GM19438 (cell line): ENCODE measurements at regions not wholly inside any gene's neighbourhood (a gene's known extent, or its start where the extent isn't known, plus 50 kb on each side); places are given as distances from the start of the nearest gene placed in this dataset.
"Not testable (repeated sequence)": the region's sequence is repeated elsewhere in the genome, so short reads cannot be mapped to it uniquely, and the experiment has no call there.

Source experiments
- ATAC-seq: cut with Tn5 transposase; IDR thresholded peaks from one replicate; pipeline ENCODE4 v1.9.1; 2021; ENCODE audit warnings: low read depth; ENCODE audit not compliant: unreplicated experiment

DNA sequence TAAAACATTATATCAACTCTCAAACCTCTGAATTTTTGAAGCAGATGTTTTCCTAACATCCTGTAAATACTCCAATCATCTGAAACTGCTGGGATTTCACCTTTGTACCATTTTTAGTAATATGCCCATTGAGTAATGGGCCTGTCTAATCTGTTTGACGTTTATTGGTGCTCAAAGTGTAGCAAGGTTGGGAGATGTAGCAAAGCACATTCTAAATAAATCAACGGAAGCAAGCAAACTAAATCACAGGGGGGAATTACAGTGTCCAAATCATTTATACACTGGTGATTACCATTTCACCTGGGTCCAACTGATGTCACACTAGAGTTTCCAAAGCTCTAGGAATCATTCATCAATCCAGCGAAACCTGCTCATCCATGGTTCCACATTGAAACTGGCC is 518.7 kb upstream of the TBL1XR1 start:
- no peak for ATAC-seq

DNA sequence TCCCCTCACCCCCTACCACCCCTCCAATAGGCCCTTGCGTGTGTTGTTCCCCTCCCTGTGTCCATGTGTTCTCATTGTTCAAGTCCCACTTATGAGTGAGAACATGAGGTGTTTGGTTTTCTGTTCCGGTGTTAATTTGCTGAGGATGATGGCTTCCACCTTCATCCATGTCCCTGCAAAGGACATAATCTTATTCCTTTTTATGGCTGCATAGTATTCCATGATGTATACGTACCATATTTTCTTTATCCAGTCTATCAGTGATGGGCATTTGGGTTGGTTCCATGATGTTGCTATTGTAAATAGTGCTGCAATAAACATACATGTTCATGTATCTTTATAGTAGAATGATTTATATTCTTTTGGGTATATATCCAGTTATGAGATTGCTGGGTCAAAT is 523.6 kb upstream of the TBL1XR1 start:
- not testable (repeated sequence) for ATAC-seq

DNA sequence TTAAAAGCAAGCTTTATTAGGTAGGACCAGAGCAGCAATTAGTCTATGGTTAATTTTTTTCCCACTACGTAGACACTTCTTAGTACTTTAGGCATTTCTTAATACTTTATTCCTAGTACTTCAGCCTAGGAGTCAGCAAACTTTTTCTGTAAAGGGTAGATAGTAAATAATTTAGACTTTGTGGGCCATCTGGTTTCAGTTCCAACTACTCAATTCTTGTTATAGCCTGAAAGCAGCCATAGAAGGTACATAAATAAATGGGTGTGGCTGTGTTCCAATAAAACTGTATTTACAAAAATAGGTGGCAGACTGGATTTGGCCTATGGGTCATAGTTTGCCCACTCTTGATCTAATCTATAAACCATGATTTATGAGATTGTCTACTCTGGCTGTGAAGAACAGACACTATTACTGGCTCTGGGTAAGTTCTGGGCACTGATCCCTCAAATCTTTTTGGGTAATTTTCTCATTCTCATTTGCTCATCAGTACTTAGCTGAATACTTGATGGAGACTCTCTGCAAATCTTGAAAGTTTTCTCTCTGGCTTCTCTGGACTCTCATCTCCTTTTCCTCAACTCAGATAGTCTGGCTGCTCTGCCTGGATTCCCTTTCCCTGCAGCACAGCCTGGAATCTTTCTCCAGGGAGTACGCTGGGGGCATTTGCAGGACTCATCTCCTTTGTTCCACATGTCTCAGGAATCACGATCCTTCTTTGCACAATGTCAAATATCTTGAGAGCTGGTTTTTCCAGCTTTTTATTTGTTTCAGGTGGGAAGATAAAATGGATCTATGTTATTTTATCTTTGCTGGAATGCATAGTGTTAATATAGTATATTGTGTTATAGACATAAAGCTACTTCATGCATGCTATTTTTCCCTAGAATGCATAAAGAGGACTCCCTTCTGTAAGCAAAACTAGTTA is 524.8 kb upstream of the TBL1XR1 start:
- ATAC-seq: no peak

DNA sequence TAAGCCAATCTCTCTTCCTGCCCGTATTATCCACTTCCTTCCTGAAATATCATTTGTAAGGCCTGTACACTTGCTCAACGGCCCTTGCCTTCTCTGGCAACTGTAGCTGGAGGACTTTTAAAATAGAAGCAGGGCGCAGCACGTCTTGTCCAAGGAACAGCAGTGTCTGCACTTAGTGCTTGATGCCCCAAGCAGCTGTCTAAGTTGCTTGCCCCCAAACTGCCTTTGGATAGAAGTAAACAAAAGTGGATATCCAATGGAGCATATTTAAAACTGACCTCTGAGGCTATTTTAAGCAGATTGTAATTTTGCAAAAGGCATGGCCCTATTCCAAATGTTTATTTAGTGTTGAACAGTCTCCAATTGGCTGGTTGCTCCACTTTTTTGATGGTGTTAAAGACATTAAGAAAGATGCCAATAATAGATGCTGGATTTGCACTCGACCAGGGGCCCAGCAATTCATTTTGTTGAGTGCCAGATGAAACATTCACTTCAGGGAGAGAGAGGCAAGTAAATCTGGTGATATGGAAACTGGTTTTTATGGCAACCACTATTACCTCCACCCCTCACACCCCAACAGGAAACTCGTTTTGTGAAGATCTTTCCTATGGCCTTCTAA is 526.8 kb upstream of the TBL1XR1 start:
- no peak for ATAC-seq

DNA sequence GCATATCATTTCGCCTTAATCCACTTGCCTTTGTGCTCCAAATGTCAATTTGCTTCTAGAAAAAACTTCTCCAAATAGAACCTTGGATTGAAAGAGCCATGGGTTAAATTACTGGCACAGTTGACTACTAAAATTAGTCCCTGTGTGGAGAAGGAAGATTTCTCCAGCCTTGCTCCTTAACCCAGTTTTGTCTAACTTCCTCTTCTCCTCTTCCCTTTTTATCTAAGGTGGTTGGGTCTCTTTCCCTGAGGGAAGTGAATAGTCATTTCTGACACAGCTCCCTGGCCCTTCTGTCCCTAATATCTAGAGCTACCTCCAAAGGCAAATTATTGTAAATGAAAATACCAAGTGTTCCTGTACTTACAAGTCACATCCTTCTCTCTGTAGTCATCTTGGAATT is 527.9 kb upstream of the TBL1XR1 start:
- no peak for ATAC-seq

- ATAC-seq: no peak
Observed at GRCh38 chr3:177726807-177727206, 529.5 kb upstream of the TBL1XR1 start.

GRCh38 chr3:177729956-177730681 is 532.8 kb upstream of the TBL1XR1 start:
- ATAC-seq: no peak

GRCh38 chr3:177730814-177731213 is 533.5 kb upstream of the TBL1XR1 start:
- ATAC-seq: no peak

GRCh38 chr3:177731644-177732268 is 534.5 kb upstream of the TBL1XR1 start:
- ATAC-seq: no peak

DNA sequence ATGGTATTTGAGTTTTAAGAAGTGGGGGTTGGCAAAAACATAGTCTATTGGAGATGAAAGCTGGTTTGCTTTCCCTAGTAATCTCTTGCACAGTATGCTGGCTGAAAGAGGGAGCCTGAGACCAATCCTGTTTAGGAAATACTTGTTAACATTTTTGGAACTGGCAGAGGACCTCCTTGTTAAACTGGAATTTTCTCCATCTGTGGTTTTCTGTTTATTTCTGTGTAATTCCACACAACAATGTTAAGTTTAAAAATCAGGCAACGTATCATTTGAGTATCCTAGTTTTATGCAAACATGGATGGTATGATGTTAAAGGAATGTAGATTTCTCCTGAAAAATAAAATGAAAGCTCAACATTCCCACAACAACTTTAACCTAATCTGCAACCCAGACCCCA is 536.0 kb upstream of the TBL1XR1 start:
- no peak for ATAC-seq

DNA sequence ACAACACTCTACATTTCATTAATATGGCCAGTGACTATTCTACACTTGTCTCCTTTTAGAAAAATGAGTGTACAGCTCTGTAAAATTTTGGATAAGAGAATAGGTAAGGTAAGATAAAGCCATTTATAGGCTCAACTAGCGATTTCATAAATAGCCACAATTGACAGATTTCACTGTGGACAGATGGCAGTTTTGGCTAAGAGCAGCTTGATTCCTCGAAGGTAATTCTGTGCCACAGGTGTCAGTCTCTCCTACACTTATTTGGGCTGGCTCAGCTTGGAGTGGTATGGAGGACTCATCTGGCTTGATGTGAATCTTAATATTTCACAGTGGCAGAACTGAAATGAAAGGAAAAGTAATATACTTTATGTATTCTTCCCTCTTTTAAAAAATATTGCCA is 536.7 kb upstream of the TBL1XR1 start:
- no peak for ATAC-seq

DNA sequence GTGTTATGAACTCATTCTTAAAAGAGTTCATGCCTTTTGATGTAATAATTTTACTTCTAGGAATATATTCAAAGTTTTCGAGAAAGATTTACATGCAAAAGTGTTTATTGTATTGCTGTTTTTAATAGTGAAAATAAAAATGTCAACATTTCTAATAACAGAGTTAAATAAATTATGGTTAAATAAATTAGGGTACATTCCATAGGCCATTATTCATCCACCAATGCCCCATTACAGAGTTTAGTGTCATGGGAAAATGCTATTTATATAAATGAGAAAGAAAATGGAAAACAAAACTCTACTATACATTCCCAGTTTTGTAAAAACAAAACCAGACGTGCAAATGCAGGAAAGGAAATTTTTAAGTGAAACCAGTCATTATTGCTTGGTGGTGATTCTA is 538.1 kb upstream of the TBL1XR1 start:
- no peak for ATAC-seq

DNA sequence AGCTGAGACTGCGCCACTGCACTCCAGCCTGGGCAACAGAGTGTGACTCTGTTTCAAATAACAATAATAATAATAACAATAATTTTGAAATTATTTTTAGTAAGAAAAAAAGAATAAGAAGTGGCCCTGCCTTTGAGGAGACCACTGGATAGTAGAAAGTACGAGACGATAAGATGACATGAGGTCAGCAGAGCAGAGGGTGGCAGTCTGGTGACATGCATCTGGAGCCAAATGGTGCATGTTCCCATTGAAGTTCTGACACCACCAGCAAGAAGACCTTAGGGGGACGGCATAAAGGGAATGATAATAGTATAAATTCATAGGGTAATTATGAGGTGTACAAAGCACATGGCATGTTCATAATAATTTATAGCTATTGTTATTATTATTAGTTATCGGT is 542.2 kb upstream of the TBL1XR1 start:
- ATAC-seq: no peak

DNA sequence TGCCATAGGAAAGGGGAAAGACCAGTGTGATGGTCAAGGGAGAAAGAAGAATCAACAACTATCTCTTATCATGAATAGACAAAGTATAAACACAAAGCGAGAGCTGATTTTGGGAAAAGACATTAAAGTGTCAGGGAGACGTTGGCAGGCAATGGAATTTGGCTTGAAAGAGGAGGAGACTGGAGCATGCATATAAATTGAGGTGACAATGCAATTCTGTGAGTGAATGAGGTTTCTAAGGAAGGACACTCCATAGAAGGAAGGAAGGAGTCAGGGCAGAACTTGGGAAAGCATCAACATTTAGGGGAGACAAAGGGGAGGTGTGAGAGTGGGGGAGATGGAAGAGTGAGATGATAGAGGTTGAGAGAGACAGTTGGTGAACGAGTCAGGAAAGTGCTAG is 543.0 kb upstream of the TBL1XR1 start:
- ATAC-seq: no peak

DNA sequence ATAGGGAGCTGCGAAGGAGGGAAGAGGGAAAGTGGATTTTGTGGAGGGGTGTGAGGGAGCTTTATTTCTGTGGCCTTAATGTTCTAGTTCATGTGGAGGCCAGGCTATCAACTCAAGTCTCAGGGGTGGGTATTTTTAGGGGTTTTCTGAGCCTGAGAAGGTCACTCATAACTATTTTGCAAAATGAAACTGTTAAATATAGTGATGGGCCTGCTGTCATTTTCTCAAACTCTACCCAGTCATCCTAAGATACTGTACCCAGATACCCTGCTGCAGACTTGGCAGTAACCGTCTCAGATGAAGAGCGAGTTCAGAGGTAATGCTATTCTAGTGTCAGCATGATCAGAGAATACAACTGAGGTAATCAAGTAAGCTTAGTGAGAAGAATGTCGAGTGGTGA is 545.0 kb upstream of the TBL1XR1 start:
- no peak for ATAC-seq

- no peak for ATAC-seq
Observed at GRCh38 chr3:177743173-177743890, 546.0 kb upstream of the TBL1XR1 start.

GRCh38 chr3:177744873-177745606 is 547.8 kb upstream of the TBL1XR1 start:
- ATAC-seq: no peak

DNA sequence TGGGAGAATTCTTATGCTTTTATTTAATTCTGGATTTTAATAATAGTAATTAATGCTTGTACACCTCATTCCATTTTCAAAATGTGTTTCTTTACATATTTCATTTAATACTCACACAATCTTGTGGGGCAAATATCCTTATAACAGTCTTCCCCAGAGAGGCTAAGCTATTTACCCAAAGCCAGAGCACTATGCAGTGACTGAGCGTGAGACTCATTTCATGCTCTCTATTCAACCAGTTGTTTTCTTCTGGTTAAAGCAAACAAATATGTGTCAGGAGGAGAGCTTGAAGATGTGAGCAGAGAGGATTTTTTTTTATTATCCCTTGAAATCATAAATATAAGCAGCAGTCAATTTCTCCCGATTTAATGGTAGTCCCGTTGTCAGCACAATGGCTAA is 548.3 kb upstream of the TBL1XR1 start:
- ATAC-seq: no peak

DNA sequence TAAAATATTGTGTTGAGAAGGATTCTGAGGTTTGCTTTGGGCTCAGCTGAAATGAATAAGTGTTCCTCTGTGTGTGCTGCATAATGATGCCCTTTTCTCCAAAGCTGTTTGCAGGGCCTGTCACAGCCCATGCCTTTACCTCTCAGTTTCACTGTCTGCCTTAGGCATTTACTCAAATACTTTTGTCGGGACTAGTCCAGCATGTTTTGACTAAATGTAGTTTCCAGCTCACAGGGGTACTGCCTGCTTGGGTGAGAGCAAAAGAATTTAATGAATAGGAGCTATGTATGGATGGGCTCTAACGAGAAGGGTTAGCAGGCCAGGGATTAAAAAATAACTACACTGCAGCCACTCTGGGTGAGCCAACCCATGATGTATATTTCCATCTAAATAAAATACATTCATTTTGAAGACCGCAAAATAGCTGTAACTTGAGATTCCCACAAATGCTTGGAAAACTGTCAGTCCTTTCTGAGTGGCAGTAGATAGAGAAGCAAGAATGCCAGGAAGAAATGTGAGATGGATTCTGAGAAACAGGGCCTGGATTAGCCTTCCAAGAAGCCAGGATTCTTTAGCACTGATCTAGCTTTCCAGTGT is 549.2 kb upstream of the TBL1XR1 start:
- no peak for ATAC-seq
